KOPT-K1 (cell line): ENCODE measurements at regions not wholly inside any gene's neighbourhood (a gene's known extent, or its start where the extent isn't known, plus 50 kb on each side); places are given as distances from the start of the nearest gene placed in this dataset.

Experiments used
- H3K27ac ChIP-seq: fragments of 200-600 bp; sonication (generic); 2 replicates; pipeline ENCODE4 v1.5.1; 2016; ENCODE audit warnings: antibody characterized with exemption, mild to moderate bottlenecking, low read depth, low read length; ENCODE audit not compliant: poor library complexity, severe bottlenecking
- H3K36me3 ChIP-seq: fragments of 200-600 bp; sonication (generic); 2 replicates; pipeline ENCODE4 v1.5.1; 2017; ENCODE audit warnings: antibody characterized with exemption, mild to moderate bottlenecking, low read length, moderate library complexity; ENCODE audit not compliant: insufficient read depth
- H3K9me3 ChIP-seq: fragments of 200-600 bp; sonication (generic); 2 replicates; pipeline ENCODE4 v1.5.1; 2017; ENCODE audit warnings: antibody characterized with exemption, low read length, mild to moderate bottlenecking; ENCODE audit not compliant: insufficient read depth, poor library complexity, severe bottlenecking

DNA sequence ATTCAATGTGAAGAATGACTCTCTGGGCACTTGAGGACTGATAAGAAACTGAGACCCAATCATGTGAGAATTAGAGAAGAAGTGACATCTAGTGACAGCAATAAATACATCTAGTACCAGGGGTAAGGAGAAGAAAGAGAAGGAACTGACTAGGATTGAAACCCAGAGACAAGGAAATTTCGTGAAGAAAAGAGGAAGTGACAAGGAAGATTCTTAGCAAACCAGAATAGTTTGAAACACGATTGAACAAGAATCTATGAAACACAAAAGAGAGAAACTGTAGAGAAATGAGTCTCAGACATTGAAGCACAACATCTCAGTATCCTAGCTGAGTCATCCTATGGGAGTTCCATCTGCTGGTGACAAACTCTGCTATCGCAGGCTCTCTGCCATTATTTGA is 571.9 kb upstream of the PKDCC start:
- H3K27ac ChIP-seq = no peak overlapping the region
- H3K36me3 ChIP-seq = no peaks in the 10 kb centered on the region

DNA sequence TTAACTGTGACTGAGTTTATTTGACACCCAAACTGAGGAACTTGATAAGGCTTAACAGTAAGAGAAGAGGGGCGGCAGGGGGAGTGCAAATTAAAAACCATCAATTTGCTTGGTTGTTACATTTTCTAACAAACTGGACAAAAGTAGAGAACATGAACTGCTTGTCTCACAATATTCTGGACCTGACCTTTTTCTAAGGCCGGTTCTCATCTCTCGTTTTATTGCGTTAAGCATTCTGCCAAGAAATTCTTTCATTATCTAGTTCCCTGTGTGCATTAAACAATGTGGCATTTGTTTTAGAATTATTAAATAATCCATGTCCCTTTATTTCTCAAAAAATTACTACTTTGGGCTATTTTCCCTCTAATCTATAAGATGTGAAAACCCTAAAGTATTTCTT is 565.2 kb upstream of the PKDCC start:
- Histone ChIP-seq H3K27ac (no peak overlapping the region), H3K36me3 (no peaks in the 10 kb centered on the region), H3K9me3 (no peaks in the 10 kb centered on the region)

More for the DNA sequence above, 571.9 kb upstream of the PKDCC start:
- no peaks in the 10 kb centered on the region for H3K9me3 ChIP-seq

GRCh38 chr2:41483226-41483625 is 564.6 kb upstream of the PKDCC start:
- Histone ChIP-seq H3K27ac (no peak overlapping the region), H3K36me3 (no peaks in the 10 kb centered on the region), H3K9me3 (no peaks in the 10 kb centered on the region)

- H3K27ac ChIP-seq = no peak overlapping the region
- no peaks in the 10 kb centered on the region for H3K36me3 ChIP-seq
- no peaks in the 10 kb centered on the region for H3K9me3 ChIP-seq
Observed at GRCh38 chr2:41483982-41484857, 563.6 kb upstream of the PKDCC start.

GRCh38 chr2:41484858-41485234 is 563.0 kb upstream of the PKDCC start:
- Histone ChIP-seq H3K36me3 (no peaks in the 10 kb centered on the region), H3K9me3 (no peaks in the 10 kb centered on the region), H3K27ac (no peak overlapping the region)

DNA sequence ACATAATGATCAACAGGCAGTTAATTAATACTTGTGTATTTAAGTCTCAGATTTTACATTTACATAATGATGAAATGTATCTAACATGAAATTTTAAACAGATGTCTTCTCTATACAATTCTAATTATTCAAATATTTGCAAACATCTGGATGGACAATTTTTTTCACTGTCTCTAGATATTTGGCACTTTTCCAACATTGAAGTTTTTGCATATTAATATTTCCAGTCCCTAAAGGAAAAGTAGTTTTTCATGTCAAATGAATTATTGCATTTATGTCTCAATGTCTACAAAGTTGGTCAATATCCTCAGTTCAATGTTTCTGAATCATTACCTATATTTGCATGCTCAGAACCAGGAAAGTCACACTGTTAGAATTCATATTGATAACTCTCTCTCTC is 560.9 kb upstream of the PKDCC start:
- H3K9me3 ChIP-seq = no peaks in the 10 kb centered on the region
- no peak overlapping the region for H3K27ac ChIP-seq
- H3K36me3 ChIP-seq = no peaks in the 10 kb centered on the region

GRCh38 chr2:41488888-41489287 is 558.9 kb upstream of the PKDCC start:
- Histone ChIP-seq H3K27ac (no peak overlapping the region), H3K36me3 (no peaks in the 10 kb centered on the region), H3K9me3 (peaks cover 2% of the 10 kb centered on the region)

GRCh38 chr2:41489638-41490037 is 558.2 kb upstream of the PKDCC start:
- Histone ChIP-seq H3K9me3 (peaks cover 10% of the 10 kb centered on the region), H3K27ac (no peak overlapping the region), H3K36me3 (no peaks in the 10 kb centered on the region)

GRCh38 chr2:41495050-41495449 is 552.8 kb upstream of the PKDCC start:
- H3K9me3 ChIP-seq = peaks cover 35% of the 10 kb centered on the region
- H3K27ac ChIP-seq = no peak overlapping the region
- no peaks in the 10 kb centered on the region for H3K36me3 ChIP-seq

- Histone ChIP-seq H3K27ac (no peak overlapping the region), H3K36me3 (no peaks in the 10 kb centered on the region), H3K9me3 (peaks cover 49% of the 10 kb centered on the region)
Observed at GRCh38 chr2:41496908-41497307, 550.9 kb upstream of the PKDCC start.

- H3K27ac ChIP-seq = no peak overlapping the region
- no peaks in the 10 kb centered on the region for H3K36me3 ChIP-seq
- H3K9me3 ChIP-seq = peaks cover 48% of the 10 kb centered on the region
Observed at GRCh38 chr2:41498781-41499180, 549.0 kb upstream of the PKDCC start.

- H3K27ac ChIP-seq = no peak overlapping the region
- no peaks in the 10 kb centered on the region for H3K36me3 ChIP-seq
- peaks cover 26% of the 10 kb centered on the region for H3K9me3 ChIP-seq
Observed at GRCh38 chr2:41500895-41501294, 546.9 kb upstream of the PKDCC start.

GRCh38 chr2:41502752-41503151 is 545.1 kb upstream of the PKDCC start:
- Histone ChIP-seq H3K27ac (no peak overlapping the region), H3K36me3 (no peaks in the 10 kb centered on the region), H3K9me3 (peaks cover 14% of the 10 kb centered on the region)

DNA sequence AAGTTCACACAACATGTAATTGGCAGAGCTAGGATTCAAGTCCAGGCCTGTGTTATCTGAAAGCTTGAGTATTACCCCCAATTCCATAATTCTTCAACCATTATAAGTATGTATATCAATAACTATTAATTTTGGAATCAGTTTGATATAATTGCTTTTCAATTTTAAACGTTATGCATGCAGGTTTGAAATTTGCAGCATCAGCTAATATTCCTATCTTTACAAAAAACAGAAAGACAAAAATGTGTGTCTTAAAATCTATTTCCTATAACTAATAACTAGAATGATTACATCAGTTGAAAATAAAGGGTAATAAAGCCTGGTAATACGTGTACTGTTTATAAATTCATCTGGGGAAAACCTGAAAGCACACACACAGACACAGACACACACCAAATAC is 543.3 kb upstream of the PKDCC start:
- Histone ChIP-seq H3K27ac (no peak overlapping the region), H3K9me3 (peaks cover 14% of the 10 kb centered on the region), H3K36me3 (no peaks in the 10 kb centered on the region)

GRCh38 chr2:41510108-41510507 is 537.7 kb upstream of the PKDCC start:
- no peaks in the 10 kb centered on the region for H3K36me3 ChIP-seq
- H3K27ac ChIP-seq = no peak overlapping the region
- H3K9me3 ChIP-seq = no peaks in the 10 kb centered on the region

DNA sequence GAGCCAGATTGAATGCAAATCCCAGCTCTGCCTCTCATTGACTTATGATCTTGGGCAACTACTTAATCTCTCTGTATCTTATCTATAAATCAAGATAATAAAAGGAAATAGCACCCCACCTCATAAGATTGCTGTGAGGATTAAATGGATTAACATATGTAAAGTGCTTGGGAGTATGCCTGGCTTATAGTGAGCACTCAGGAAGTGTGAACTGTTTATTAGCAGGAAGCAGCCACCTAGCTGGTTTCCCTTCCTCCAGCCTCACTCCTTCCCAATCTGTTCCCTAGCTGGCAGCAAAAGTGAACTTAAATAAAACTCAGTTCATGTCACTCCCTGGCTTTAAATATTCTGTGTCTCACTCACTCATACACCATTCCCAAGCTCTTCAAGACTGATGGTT is 526.6 kb upstream of the PKDCC start:
- Histone ChIP-seq H3K36me3 (no peaks in the 10 kb centered on the region), H3K27ac (no peak overlapping the region), H3K9me3 (no peaks in the 10 kb centered on the region)
